Smooth muscle cell (in vitro differentiated cells): ENCODE measurements at regions not wholly inside any gene's neighbourhood (a gene's known extent, or its start where the extent isn't known, plus 50 kb on each side); places are given as distances from the start of the nearest gene placed in this dataset.
A peak's percentile ranks its signal among the peaks of the same experiment; 100 is the strongest.

Experiments used
- DNase-seq: peaks from one replicate; lab custom pipeline; 2025; ENCODE audit not compliant: unreplicated experiment; lab: John Stamatoyannopoulos, UW
- H2AFZ ChIP-seq: fragments of 200-600 bp; sonication (generic); 2 replicates; pipeline ENCODE4 v1.6.0; 2016; ENCODE audit warnings: antibody characterized with exemption, low read depth, mild to moderate bottlenecking
- H3F3A ChIP-seq: fragments of 200-600 bp; sonication (generic); 2 replicates; pipeline ENCODE4 v1.6.0; 2017; ENCODE audit warnings: antibody characterized with exemption, low read depth
- H3K27ac ChIP-seq: fragments of 200-600 bp; sonication (generic); 2 replicates; pipeline ENCODE4 v1.5.1; 2016; ENCODE audit warnings: low read depth, mild to moderate bottlenecking
- H3K27me3 ChIP-seq: fragments of 200-600 bp; sonication (generic); 2 replicates; pipeline ENCODE4 v1.6.1; 2016; ENCODE audit warnings: low read depth, mild to moderate bottlenecking
- H3K36me3 ChIP-seq: fragments of 200-600 bp; sonication (generic); 2 replicates; pipeline ENCODE4 v1.5.1; 2016; ENCODE audit warnings: low read depth
- H3K4me1 ChIP-seq: fragments of 200-600 bp; sonication (generic); 2 replicates; pipeline ENCODE4 v1.5.1; 2016; ENCODE audit warnings: low read depth
- H3K4me2 ChIP-seq: fragments of 200-600 bp; sonication (generic); 2 replicates; pipeline ENCODE4 v1.6.0; 2016; ENCODE audit warnings: mild to moderate bottlenecking
- H3K4me3 ChIP-seq: fragments of 200-600 bp; sonication (generic); 2 replicates; pipeline ENCODE4 v1.5.1; 2016; ENCODE audit warnings: mild to moderate bottlenecking
- H3K79me2 ChIP-seq: fragments of 200-600 bp; sonication (generic); 2 replicates; pipeline ENCODE4 v1.6.0; 2016; ENCODE audit warnings: low read depth, mild to moderate bottlenecking
- H3K9ac ChIP-seq: fragments of 200-600 bp; sonication (generic); 2 replicates; pipeline ENCODE4 v1.6.0; 2016; ENCODE audit warnings: low read depth
- H3K9me3 ChIP-seq: fragments of 200-600 bp; sonication (generic); replicated peaks from 2 replicates; pipeline ENCODE4 v1.5.1; 2016; ENCODE audit warnings: low read depth
- H4K20me1 ChIP-seq: fragments of 200-600 bp; sonication (generic); 2 replicates; pipeline ENCODE4 v1.6.0; 2016; ENCODE audit warnings: low read depth
- CTCF ChIP-seq: fragments of 200-600 bp; sonication (generic); IDR thresholded peaks from 2 replicates; pipeline ENCODE4 v1.5.1; 2017; ENCODE audit warnings: borderline replicate concordance, mild to moderate bottlenecking, antibody characterized with exemption; ENCODE audit not compliant: insufficient read depth, poor library complexity, severe bottlenecking
- WGBS: methylation state at CpG from one replicate; pipeline ENCODE4 v1.1.7; 2016; ENCODE audit warnings: low lambda C conversion rate; 5-methylcytosine and 5-hydroxymethylcytosine counted together

GRCh38 chr20:37622728-37623127 is 71.1 kb upstream of the CTNNBL1 start:
- H3K27me3 ChIP-seq, result peaks cover 33% of the 10 kb centered on the region
- 41% methylated on average over 5 of the region's 5 CpGs for WGBS
- TF ChIP-seq CTCF, result no peak

GRCh38 chr20:37619496-37619895 is 74.3 kb upstream of the CTNNBL1 start:
- no peaks in the 10 kb centered on the region for H4K20me1 ChIP-seq
- no peaks in the 10 kb centered on the region for H3K36me3 ChIP-seq
- no peaks in the 10 kb centered on the region for H3K4me1 ChIP-seq
- no peak overlapping the region for H3K4me3 ChIP-seq
- TF ChIP-seq CTCF, result no peak
- no peak overlapping the region for H3K4me2 ChIP-seq
- H3K27me3 ChIP-seq, result peaks cover 38% of the 10 kb centered on the region
- H3K9ac ChIP-seq, result no peak overlapping the region
- whole genome bisulfite sequencing, result 68% methylated on average over 2 of the region's 2 CpGs
- no peak overlapping the region for H3K27ac ChIP-seq
- no peak for DNase-seq
- H3F3A ChIP-seq, result no peaks in the 10 kb centered on the region
- H2AFZ ChIP-seq, result no peak overlapping the region
- H3K9me3 ChIP-seq, result no peaks in the 10 kb centered on the region
- no peaks in the 10 kb centered on the region for H3K79me2 ChIP-seq

More at GRCh38 chr20:37622728-37623127, 71.1 kb upstream of the CTNNBL1 start:
- Histone ChIP-seq H3K4me2 (no peak overlapping the region), H3K27ac (no peak overlapping the region), H3K36me3 (no peaks in the 10 kb centered on the region), H3K4me1 (no peaks in the 10 kb centered on the region), H4K20me1 (no peaks in the 10 kb centered on the region), H3K9me3 (no peaks in the 10 kb centered on the region), H3K4me3 (no peak overlapping the region), H3K79me2 (no peaks in the 10 kb centered on the region), H2AFZ (no peak overlapping the region), H3K9ac (no peak overlapping the region), H3F3A (no peaks in the 10 kb centered on the region)
- no peak for DNase-seq

- DNase-seq, result no peak
- Histone ChIP-seq H3K4me1 (no peaks in the 10 kb centered on the region), H4K20me1 (no peaks in the 10 kb centered on the region), H3K36me3 (no peaks in the 10 kb centered on the region), H3K79me2 (no peaks in the 10 kb centered on the region), H3K4me3 (no peak overlapping the region), H2AFZ (no peak overlapping the region), H3K9ac (no peak overlapping the region), H3K4me2 (no peak overlapping the region), H3F3A (no peaks in the 10 kb centered on the region), H3K27me3 (peaks cover 24% of the 10 kb centered on the region), H3K9me3 (no peaks in the 10 kb centered on the region), H3K27ac (no peak overlapping the region)
- 33% methylated on average over 2 of the region's 2 CpGs for WGBS
- TF ChIP-seq CTCF, result peak; percentile 2
These were observed 77.8 kb upstream of the CTNNBL1 start for GRCh38 chr20:37616110-37616425.

GRCh38 chr20:37615340-37616109 is 78.3 kb upstream of the CTNNBL1 start:
- H3K27me3 ChIP-seq, result peaks cover 19% of the 10 kb centered on the region
- no peak overlapping the region for H3K9ac ChIP-seq
- no peaks in the 10 kb centered on the region for H4K20me1 ChIP-seq
- H3K9me3 ChIP-seq, result no peaks in the 10 kb centered on the region
- H3K4me1 ChIP-seq, result no peaks in the 10 kb centered on the region
- no peak overlapping the region for H2AFZ ChIP-seq
- no peaks in the 10 kb centered on the region for H3K36me3 ChIP-seq
- no peak overlapping the region for H3K4me3 ChIP-seq
- H3K27ac ChIP-seq, result no peak overlapping the region
- H3K79me2 ChIP-seq, result no peaks in the 10 kb centered on the region
- TF ChIP-seq CTCF, result peak; percentile 63
- H3F3A ChIP-seq, result no peaks in the 10 kb centered on the region
- no peak for DNase-seq
- H3K4me2 ChIP-seq, result no peak overlapping the region
- WGBS, result 46% methylated on average over 5 of the region's 5 CpGs
